Gastrocnemius medialis (tissue), 4 donors: ENCODE measurements at regions not wholly inside any gene's neighbourhood (a gene's known extent, or its start where the extent isn't known, plus 50 kb on each side); places are given as distances from the start of the nearest gene placed in this dataset.

Source experiments
- ATAC-seq, 2 donors: fragments of 150-250 bp; one replicate each; pipeline ENCODE4 v1.9.1; 2016
- DNase-seq, 2 donors: peaks; one replicate each; pipeline ENCODE4 v3.0.0-alpha.2; 2019
- H3K27ac ChIP-seq, 4 donors: fragments of 200-600 bp; sonication (generic); 1 replicate in 1 of 4; 2 replicates in 3 of 4; pipeline ENCODE4 v1.5.1; 2016 to 2018; ENCODE audit warnings: mild to moderate bottlenecking in 2 of 4, moderate library complexity in 1 of 4
- H3K27me3 ChIP-seq, 3 donors: fragments of 200-600 bp; sonication (generic) in 2 of 3; 1 replicate in 1 of 3; 2 replicates in 2 of 3; pipeline versions ENCODE4 v1.5.1 to v1.6.0; 2016 to 2019; ENCODE audit warnings: mild to moderate bottlenecking in 1 of 3, moderate library complexity in 1 of 3
- H3K36me3 ChIP-seq, 2 donors: fragments of 200-600 bp; sonication (generic) in 1 of 2; one replicate each; pipeline ENCODE4 v1.5.1; 2017 to 2018
- H3K4me1 ChIP-seq, 2 donors: fragments of 200-600 bp; sonication (generic) in 1 of 2; one replicate each; pipeline ENCODE4 v1.5.1; 2016 to 2017; ENCODE audit warnings: mild to moderate bottlenecking in 2 of 2
- H3K4me3 ChIP-seq, 4 donors: fragments of 200-600 bp; sonication (generic) in 3 of 4; 1 replicate in 1 of 4; 2 replicates in 3 of 4; pipeline ENCODE4 v1.5.1; 2016 to 2019; ENCODE audit warnings: mild to moderate bottlenecking in 2 of 4
- H3K9me3 ChIP-seq, 3 donors: fragments of 200-600 bp; sonication (generic) in 2 of 3; 1 replicate in 1 of 3; 2 replicates in 2 of 3; pipeline ENCODE4 v1.5.1; 2016 to 2019
- CTCF ChIP-seq, 5 experiments: fragments of 450-650 bp in 3 of 5; fragments of 200-600 bp in 2 of 5; sonication (generic) in 2 of 5; IDR thresholded peaks in 4 of 5; conservative IDR thresholded peaks in 1 of 5; 1 replicate in 4 of 5; 2 replicates in 1 of 5; pipeline ENCODE4 v1.5.1; 2016 to 2019; ENCODE audit warnings: antibody characterized with exemption in 5 of 5, mild to moderate bottlenecking in 3 of 5, moderate library complexity in 3 of 5
- POLR2A ChIP-seq, 2 donors: fragments of 450-650 bp; IDR thresholded peaks; one replicate each; pipeline ENCODE4 v1.6.1; 2017; ENCODE audit warnings: antibody characterized with exemption in 2 of 2, mild to moderate bottlenecking in 2 of 2, moderate library complexity in 2 of 2
- in situ Hi-C, 4 donors: fragments of 200-750 bp; cut with MboI; loops; one replicate each; pipeline versions ENCODE4 v1.15.0 to v1.8.0; 2017; ENCODE audit warnings: low sequenced_read_pairs in 4 of 4
- intact Hi-C: fragments of 100-400 bp; cut with DNase I; formaldehyde crosslinking; loops from one replicate; pipeline ENCODE4 v1.15.1; 2023; ENCODE audit warnings: low total_unique reads

GRCh38 chr7:84283798-84284197 is 89.2 kb upstream of the SEMA3A start:
- TF ChIP-seq POLR2A (IDR thresholded peaks at IDR 0.05) (no peak), CTCF (IDR thresholded peaks at IDR 0.05 in 4 of 5, conservative IDR thresholded peaks at IDR 0.05 in 1 of 5) (no peak)
- Histone ChIP-seq H3K4me3 (no peak overlapping the region), H3K27me3 (no peaks in the 10 kb centered on the region), H3K4me1 (no peaks in the 10 kb centered on the region), H3K9me3 (no peaks in the 10 kb centered on the region), H3K36me3 (no peaks in the 10 kb centered on the region), H3K27ac (no peak overlapping the region)
- ATAC-seq (no peak), DNase-seq (no peak)
- in situ Hi-C loops (no loop called here), intact Hi-C loops (no loop called here)

GRCh38 chr7:84281518-84281917 is 86.9 kb upstream of the SEMA3A start:
- Histone ChIP-seq H3K36me3 (no peaks in the 10 kb centered on the region), H3K4me3 (no peak overlapping the region), H3K4me1 (no peaks in the 10 kb centered on the region), H3K27me3 (no peaks in the 10 kb centered on the region), H3K9me3 (no peaks in the 10 kb centered on the region), H3K27ac (no peak overlapping the region)
- no peak for TF ChIP-seq CTCF (IDR thresholded peaks at IDR 0.05 in 4 of 5, conservative IDR thresholded peaks at IDR 0.05 in 1 of 5)
- TF ChIP-seq POLR2A (IDR thresholded peaks at IDR 0.05), result no peak
- intact Hi-C loops (no loop called here), in situ Hi-C loops (no loop called here)
- no peak for ATAC-seq
- DNase-seq, result no peak

GRCh38 chr7:84277628-84278224 is 83.1 kb upstream of the SEMA3A start:
- no peak for TF ChIP-seq POLR2A (IDR thresholded peaks at IDR 0.05)
- no peak for TF ChIP-seq CTCF (IDR thresholded peaks at IDR 0.05 in 4 of 5, conservative IDR thresholded peaks at IDR 0.05 in 1 of 5)
- H3K27me3 ChIP-seq, result no peaks in the 10 kb centered on the region
- DNase-seq (no peak), ATAC-seq (no peak)
- intact Hi-C loops (no loop called here), in situ Hi-C loops (no loop called here)
- H3K9me3 ChIP-seq, result no peaks in the 10 kb centered on the region
- no peaks in the 10 kb centered on the region for H3K4me1 ChIP-seq
- no peak overlapping the region for H3K27ac ChIP-seq
- no peaks in the 10 kb centered on the region for H3K36me3 ChIP-seq
- H3K4me3 ChIP-seq, result no peak overlapping the region

GRCh38 chr7:84274029-84274638 is 79.5 kb upstream of the SEMA3A start:
- in situ Hi-C loops (no loop called here), intact Hi-C loops (no loop called here)
- TF ChIP-seq CTCF (IDR thresholded peaks at IDR 0.05 in 4 of 5, conservative IDR thresholded peaks at IDR 0.05 in 1 of 5) (no peak), POLR2A (IDR thresholded peaks at IDR 0.05) (no peak)

GRCh38 chr7:84271543-84271942 is 77.0 kb upstream of the SEMA3A start:
- Histone ChIP-seq H3K9me3 (no peaks in the 10 kb centered on the region), H3K36me3 (no peaks in the 10 kb centered on the region), H3K27ac (no peak overlapping the region), H3K4me1 (no peaks in the 10 kb centered on the region), H3K27me3 (no peaks in the 10 kb centered on the region), H3K4me3 (no peak overlapping the region)
- TF ChIP-seq POLR2A (IDR thresholded peaks at IDR 0.05) (no peak), CTCF (IDR thresholded peaks at IDR 0.05 in 4 of 5, conservative IDR thresholded peaks at IDR 0.05 in 1 of 5) (no peak)
- DNase-seq (no peak), ATAC-seq (no peak)
- intact Hi-C loops (no loop called here), in situ Hi-C loops (no loop called here)

More at GRCh38 chr7:84274029-84274638, 79.5 kb upstream of the SEMA3A start:
- Histone ChIP-seq H3K9me3 (no peaks in the 10 kb centered on the region), H3K36me3 (no peaks in the 10 kb centered on the region), H3K27me3 (no peaks in the 10 kb centered on the region), H3K4me3 (no peak overlapping the region), H3K27ac (no peak overlapping the region), H3K4me1 (no peaks in the 10 kb centered on the region)
- DNase-seq (no peak), ATAC-seq (no peak)
